Retinal pigment epithelial cell (primary cell): ENCODE measurements at regions not wholly inside any gene's neighbourhood (a gene's known extent, or its start where the extent isn't known, plus 50 kb on each side); places are given as distances from the start of the nearest gene placed in this dataset.
"Not testable (repeated sequence)": the region's sequence is repeated elsewhere in the genome, so short reads cannot be mapped to it uniquely, and the experiment has no call there.

Experiments used
- DNase-seq: peaks from one replicate; pipeline ENCODE4 v3.0.0-alpha.2; 2010; ENCODE audit warnings: low read depth
- H3K4me3 ChIP-seq: 2 replicates; pipeline ENCODE4 v1.5.1; 2011; ENCODE audit warnings: mild to moderate bottlenecking, low read length, control low read depth, moderate library complexity
- TF ChIP-seq, protein P1 (sequence below): conservative IDR thresholded peaks from 2 replicates; pipeline ENCODE4 v1.5.1; 2011; ENCODE audit warnings: low read depth, low read length, control low read depth, inconsistent platforms

DNA sequence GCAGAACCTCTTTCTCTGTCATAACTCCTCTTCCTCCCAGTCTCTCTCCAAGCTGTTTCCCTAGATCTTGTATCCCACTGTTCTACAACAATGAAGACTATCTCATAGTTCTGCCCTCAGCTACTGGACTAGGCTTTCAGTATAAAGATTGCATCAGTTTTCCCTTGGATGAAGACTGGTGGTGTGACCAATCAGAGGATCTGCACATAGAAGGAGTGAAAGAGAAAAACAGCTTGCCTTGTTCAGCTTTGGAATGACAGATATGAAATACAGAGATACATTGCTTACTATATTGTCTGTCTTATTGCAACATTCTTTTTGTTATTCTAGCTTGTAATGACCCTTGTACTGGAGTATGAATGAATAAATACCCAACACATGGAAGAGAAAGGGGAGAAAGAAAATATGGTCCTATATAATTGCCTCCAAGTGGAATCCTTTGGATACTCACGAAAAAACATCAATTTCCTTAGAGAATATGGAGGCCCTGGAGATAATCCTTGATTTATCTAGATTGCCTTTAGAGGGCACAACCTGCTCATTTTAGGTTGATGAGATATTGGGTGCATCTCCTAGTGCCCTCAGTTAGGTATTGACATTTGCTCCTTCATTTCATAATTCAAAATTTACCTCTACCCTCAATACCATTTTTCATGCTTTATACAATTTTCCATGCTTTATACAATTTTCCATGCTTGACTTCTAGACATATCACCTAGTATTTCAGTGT is 395.8 kb downstream of the NAF1 start:
- H3K4me3 ChIP-seq, result no peak overlapping the region
- TF ChIP-seq, protein P1, sequence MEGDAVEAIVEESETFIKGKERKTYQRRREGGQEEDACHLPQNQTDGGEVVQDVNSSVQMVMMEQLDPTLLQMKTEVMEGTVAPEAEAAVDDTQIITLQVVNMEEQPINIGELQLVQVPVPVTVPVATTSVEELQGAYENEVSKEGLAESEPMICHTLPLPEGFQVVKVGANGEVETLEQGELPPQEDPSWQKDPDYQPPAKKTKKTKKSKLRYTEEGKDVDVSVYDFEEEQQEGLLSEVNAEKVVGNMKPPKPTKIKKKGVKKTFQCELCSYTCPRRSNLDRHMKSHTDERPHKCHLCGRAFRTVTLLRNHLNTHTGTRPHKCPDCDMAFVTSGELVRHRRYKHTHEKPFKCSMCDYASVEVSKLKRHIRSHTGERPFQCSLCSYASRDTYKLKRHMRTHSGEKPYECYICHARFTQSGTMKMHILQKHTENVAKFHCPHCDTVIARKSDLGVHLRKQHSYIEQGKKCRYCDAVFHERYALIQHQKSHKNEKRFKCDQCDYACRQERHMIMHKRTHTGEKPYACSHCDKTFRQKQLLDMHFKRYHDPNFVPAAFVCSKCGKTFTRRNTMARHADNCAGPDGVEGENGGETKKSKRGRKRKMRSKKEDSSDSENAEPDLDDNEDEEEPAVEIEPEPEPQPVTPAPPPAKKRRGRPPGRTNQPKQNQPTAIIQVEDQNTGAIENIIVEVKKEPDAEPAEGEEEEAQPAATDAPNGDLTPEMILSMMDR, result no peak
- DNase-seq, result no peak

DNA sequence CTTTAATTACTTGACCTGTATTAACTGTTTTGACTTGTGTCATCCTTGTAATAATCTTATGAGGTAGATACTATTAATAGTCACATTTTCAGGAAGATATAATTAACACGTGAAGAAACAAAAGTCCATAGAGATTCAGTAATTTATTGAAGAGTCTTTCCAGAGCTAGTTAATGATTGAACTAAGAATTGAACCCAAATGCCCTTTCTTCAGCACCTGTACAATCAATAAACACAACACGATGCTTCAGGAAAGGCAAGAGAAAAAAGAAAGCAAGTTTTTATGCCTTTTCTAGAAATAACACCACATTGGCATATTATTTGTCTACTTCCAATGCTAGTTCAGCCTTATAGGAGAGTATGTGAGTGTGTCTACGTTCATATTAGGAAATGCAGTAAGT is 399.6 kb downstream of the NAF1 start:
- no peak overlapping the region for H3K4me3 ChIP-seq
- TF ChIP-seq, protein P1, result no peak
- DNase-seq, result no peak

DNA sequence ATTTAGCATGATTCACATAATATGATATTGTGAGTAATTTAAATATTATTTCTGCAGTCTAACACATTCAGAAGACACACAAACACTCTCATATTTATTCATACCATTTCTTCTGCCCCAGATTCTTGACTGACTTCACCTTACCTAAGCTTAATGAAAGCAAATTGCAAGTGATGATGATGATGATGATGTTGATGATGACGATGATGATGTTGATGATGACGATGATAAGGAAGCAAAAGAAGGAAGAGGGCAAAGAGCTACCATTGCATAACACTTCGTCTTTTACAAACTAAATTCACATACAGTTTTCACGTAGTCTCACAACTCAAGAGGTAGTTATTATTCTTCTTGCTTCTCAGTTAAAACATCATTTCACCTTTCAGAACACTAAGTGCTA is 404.7 kb downstream of the NAF1 start:
- no peak overlapping the region for H3K4me3 ChIP-seq
- TF ChIP-seq, protein P1, result no peak
- DNase-seq, result no peak

DNA sequence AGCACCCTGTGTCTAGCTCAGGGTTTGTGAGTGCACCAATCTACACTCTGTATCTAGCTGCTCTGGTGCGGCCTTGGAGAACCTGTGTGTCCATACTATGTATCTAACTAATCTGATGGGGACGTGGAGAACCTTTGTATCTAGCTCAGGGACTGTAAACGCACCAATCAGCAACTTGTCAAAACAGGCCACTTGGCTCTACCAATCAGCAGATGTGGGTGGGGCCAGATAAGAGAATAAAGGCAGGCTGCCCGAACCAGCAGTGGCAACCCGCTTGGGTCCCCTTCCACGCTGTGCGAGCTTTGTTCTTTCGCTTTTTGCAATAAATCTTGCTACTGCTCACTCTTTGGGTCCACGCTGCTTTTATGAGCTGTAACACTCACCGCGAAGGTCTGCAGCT is 426.5 kb downstream of the NAF1 start:
- not testable (repeated sequence) for DNase-seq, H3K4me3 ChIP-seq

DNA sequence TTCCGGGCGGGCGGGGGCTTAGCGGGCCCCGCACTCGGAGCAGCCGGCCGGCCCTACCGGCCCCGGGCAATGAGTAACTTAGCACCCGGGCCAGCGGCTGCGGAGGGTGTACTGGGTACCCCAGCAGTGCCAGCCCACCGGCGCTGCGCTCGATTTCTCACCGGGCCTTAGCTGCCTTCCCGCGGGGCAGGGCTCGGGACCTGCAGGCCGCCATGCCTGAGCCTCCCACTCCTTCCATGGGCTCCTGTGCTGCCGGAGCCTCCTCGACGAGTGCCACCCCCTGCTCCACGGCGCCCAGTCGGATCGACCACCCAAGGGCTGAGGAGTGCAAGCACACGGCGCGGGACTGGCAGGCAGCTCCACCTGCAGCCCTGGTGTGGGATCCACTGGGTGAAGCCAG is 427.1 kb downstream of the NAF1 start:
- not testable (repeated sequence) for H3K4me3 ChIP-seq, DNase-seq

DNA sequence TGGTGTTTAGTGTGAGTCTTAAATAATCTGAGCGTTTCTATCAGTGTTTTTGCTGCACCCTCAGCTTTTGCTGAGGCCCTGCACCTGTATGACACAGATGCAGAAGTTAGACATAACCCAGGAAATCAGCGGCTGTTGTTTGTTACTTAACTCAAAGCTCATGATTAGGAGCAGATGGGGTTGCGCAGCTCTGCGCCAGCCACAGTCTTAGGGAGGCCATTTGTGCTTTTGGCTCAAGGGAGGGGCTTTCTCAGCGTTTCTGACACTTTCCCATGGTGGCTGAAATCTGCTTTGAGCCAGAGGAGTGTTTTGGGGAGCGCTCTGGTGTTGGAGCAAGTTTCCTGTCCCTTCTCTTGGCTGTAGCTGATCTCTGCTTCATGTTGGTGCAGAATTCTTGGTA is 433.8 kb downstream of the NAF1 start:
- TF ChIP-seq, protein P1, result no peak
- H3K4me3 ChIP-seq, result no peak overlapping the region
- no peak for DNase-seq

- TF ChIP-seq, protein P1, result no peak
- H3K4me3 ChIP-seq, result no peak overlapping the region
- DNase-seq, result no peak
Observed at GRCh38 chr4:162727766-162728165, 438.9 kb downstream of the NAF1 start.

DNA sequence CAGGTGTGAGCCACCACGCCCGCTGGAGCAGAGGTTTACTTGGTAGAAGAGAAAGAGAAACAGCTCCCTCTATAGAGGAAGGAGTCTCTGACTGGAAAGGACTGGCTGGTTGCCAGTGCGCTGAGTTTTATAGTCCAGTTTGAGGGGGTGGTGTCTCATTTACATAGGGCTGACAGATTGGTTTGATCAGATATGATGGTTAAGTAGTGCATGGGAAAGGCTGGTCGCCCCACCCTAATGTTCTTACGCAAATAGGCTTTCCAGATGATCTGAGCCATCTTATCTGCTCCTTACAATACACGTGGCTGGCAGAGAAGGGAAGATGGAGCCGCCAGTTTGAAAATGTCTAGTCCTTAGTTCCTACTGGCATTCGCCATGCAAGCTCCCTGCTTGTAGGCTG is 439.5 kb downstream of the NAF1 start:
- DNase-seq, result no peak
- H3K4me3 ChIP-seq, result no peak overlapping the region
- TF ChIP-seq, protein P1, result no peak
